OCI-LY1 (cell line): ENCODE measurements at regions not wholly inside any gene's neighbourhood (a gene's known extent, or its start where the extent isn't known, plus 50 kb on each side); places are given as distances from the start of the nearest gene placed in this dataset.

Source experiments
- H2AFZ ChIP-seq: fragments of 200-600 bp; sonication (generic), shearing (Covaris generic); 2 replicates; pipeline ENCODE4 v1.6.0; 2014; ENCODE audit warnings: antibody characterized with exemption, mild to moderate bottlenecking, low read length
- H3F3A ChIP-seq: fragments of 200-600 bp; sonication (generic), shearing (Covaris generic); 2 replicates; pipeline ENCODE4 v1.6.0; 2014; ENCODE audit warnings: mild to moderate bottlenecking, antibody characterized with exemption, low read length, moderate library complexity; ENCODE audit not compliant: insufficient read depth
- H3K27ac ChIP-seq: fragments of 200-600 bp; sonication (generic); 2 replicates; pipeline ENCODE4 v1.5.1; 2014; ENCODE audit warnings: low read length, mixed run types, mild to moderate bottlenecking, low read depth; ENCODE audit not compliant: poor library complexity, severe bottlenecking
- H3K27me3 ChIP-seq: fragments of 200-600 bp; sonication (generic); 2 replicates; pipeline ENCODE4 v1.6.0; 2014; ENCODE audit warnings: antibody characterized with exemption, mild to moderate bottlenecking, low read length, moderate library complexity; ENCODE audit not compliant: insufficient read depth
- H3K36me3 ChIP-seq: fragments of 200-600 bp; sonication (generic); 2 replicates; pipeline ENCODE4 v1.6.1; 2014; ENCODE audit warnings: mild to moderate bottlenecking, antibody characterized with exemption, low read length, moderate library complexity, mixed read lengths; ENCODE audit not compliant: insufficient read depth
- H3K4me1 ChIP-seq: fragments of 200-600 bp; sonication (generic); 2 replicates; pipeline ENCODE4 v1.5.1; 2014; ENCODE audit warnings: mild to moderate bottlenecking, low read length, moderate library complexity; ENCODE audit not compliant: insufficient read depth, severe bottlenecking
- H3K4me2 ChIP-seq: fragments of 200-600 bp; sonication (generic), shearing (Covaris generic); 2 replicates; pipeline ENCODE4 v1.6.1; 2014; ENCODE audit warnings: low read length
- H3K4me3 ChIP-seq: fragments of 200-600 bp; sonication (generic); 2 replicates; pipeline ENCODE4 v1.5.1; 2014; ENCODE audit warnings: low read length, low read depth, mild to moderate bottlenecking, mixed read lengths; ENCODE audit not compliant: poor library complexity, severe bottlenecking
- H3K79me2 ChIP-seq: fragments of 200-600 bp; shearing (Covaris generic); 2 replicates; pipeline ENCODE4 v1.6.1; 2016; ENCODE audit warnings: mixed run types, low read length, mixed read lengths; ENCODE audit not compliant: insufficient read depth
- H3K9ac ChIP-seq: fragments of 200-600 bp; sonication (generic), shearing (Covaris generic); 2 replicates; pipeline ENCODE4 v1.6.1; 2014; ENCODE audit warnings: mild to moderate bottlenecking, low read length, mixed read lengths
- H3K9me2 ChIP-seq: fragments of 200-600 bp; sonication (generic), shearing (Covaris generic); 2 replicates; pipeline ENCODE4 v1.6.1; 2014; ENCODE audit warnings: low read depth, mild to moderate bottlenecking, low read length, mixed read lengths
- H3K9me3 ChIP-seq: fragments of 200-600 bp; shearing (Covaris generic); 2 replicates; pipeline ENCODE4 v1.6.1; 2014; ENCODE audit warnings: low read length, mixed read lengths
- H4K20me1 ChIP-seq: fragments of 200-600 bp; sonication (generic), shearing (Covaris generic); 2 replicates; pipeline ENCODE4 v1.6.0; 2016; ENCODE audit warnings: mild to moderate bottlenecking, low read length; ENCODE audit not compliant: insufficient read depth
- EZH2 ChIP-seq: fragments of 200-600 bp; sonication (generic), shearing (Covaris generic); IDR thresholded peaks from 2 replicates; pipeline ENCODE4 v1.8.0; 2017; ENCODE audit warnings: borderline replicate concordance, mixed run types, mild to moderate bottlenecking, antibody characterized with exemption, low read length, moderate library complexity, mixed read lengths
- TF ChIP-seq, protein P1 (sequence below): fragments of 200-600 bp; sonication (generic), shearing (Covaris generic); IDR thresholded peaks from 2 replicates; pipeline ENCODE4 v1.5.1; 2017; ENCODE audit warnings: mild to moderate bottlenecking, antibody characterized with exemption, low read length, moderate library complexity, mixed read lengths

DNA sequence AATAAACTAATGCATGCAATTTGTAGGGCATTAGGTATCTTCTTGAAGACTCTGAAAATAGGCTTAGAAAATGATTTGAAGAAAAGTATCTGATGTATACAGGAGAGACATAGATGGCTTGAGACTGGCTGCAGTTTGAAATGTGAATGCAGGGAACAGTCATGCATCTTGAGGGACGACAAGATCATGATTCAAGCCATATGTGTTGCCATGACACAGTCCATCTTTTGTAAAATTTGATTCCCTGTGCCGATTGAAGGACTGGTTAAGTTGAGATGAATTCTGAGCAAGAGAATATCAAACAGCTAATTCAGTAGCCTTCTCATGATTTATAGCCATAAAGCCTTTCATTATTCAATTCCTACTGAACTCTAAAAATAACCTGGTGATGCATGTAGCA lies 231.6 kb downstream of the CASP12 start:
- H3K79me2 ChIP-seq: no peaks in the 10 kb centered on the region
- no peaks in the 10 kb centered on the region for H3K4me1 ChIP-seq
- H3K9me3 ChIP-seq: no peaks in the 10 kb centered on the region
- H3F3A ChIP-seq: no peaks in the 10 kb centered on the region
- H3K9me2 ChIP-seq: no peaks in the 10 kb centered on the region
- no peak overlapping the region for H2AFZ ChIP-seq
- no peak overlapping the region for H3K4me3 ChIP-seq
- no peaks in the 10 kb centered on the region for H3K36me3 ChIP-seq
- no peak overlapping the region for H3K9ac ChIP-seq
- H3K27me3 ChIP-seq: no peaks in the 10 kb centered on the region
- H3K27ac ChIP-seq: no peak overlapping the region
- no peaks in the 10 kb centered on the region for H4K20me1 ChIP-seq
- TF ChIP-seq EZH2: no peak
- TF ChIP-seq, protein P1, sequence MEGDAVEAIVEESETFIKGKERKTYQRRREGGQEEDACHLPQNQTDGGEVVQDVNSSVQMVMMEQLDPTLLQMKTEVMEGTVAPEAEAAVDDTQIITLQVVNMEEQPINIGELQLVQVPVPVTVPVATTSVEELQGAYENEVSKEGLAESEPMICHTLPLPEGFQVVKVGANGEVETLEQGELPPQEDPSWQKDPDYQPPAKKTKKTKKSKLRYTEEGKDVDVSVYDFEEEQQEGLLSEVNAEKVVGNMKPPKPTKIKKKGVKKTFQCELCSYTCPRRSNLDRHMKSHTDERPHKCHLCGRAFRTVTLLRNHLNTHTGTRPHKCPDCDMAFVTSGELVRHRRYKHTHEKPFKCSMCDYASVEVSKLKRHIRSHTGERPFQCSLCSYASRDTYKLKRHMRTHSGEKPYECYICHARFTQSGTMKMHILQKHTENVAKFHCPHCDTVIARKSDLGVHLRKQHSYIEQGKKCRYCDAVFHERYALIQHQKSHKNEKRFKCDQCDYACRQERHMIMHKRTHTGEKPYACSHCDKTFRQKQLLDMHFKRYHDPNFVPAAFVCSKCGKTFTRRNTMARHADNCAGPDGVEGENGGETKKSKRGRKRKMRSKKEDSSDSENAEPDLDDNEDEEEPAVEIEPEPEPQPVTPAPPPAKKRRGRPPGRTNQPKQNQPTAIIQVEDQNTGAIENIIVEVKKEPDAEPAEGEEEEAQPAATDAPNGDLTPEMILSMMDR: no peak
- H3K4me2 ChIP-seq: no peak overlapping the region

- Histone ChIP-seq H3K9me3 (no peaks in the 10 kb centered on the region), H4K20me1 (no peaks in the 10 kb centered on the region), H3K27me3 (no peaks in the 10 kb centered on the region), H2AFZ (no peak overlapping the region), H3K4me1 (no peaks in the 10 kb centered on the region), H3K79me2 (no peaks in the 10 kb centered on the region), H3K4me3 (no peak overlapping the region), H3F3A (no peaks in the 10 kb centered on the region), H3K27ac (no peak overlapping the region), H3K36me3 (no peaks in the 10 kb centered on the region), H3K4me2 (no peak overlapping the region), H3K9ac (no peak overlapping the region), H3K9me2 (no peaks in the 10 kb centered on the region)
- TF ChIP-seq, protein P1: no peak
- TF ChIP-seq EZH2: no peak
Measured at GRCh38 chr11:104665641-104666040, 232.6 kb downstream of the CASP12 start.

- no peak overlapping the region for H3K4me2 ChIP-seq
- no peaks in the 10 kb centered on the region for H3K36me3 ChIP-seq
- no peaks in the 10 kb centered on the region for H3K9me3 ChIP-seq
- H3K27me3 ChIP-seq: no peaks in the 10 kb centered on the region
- no peaks in the 10 kb centered on the region for H3K4me1 ChIP-seq
- H3K9ac ChIP-seq: no peak overlapping the region
- no peaks in the 10 kb centered on the region for H3F3A ChIP-seq
- no peaks in the 10 kb centered on the region for H3K9me2 ChIP-seq
- H3K4me3 ChIP-seq: no peak overlapping the region
- no peaks in the 10 kb centered on the region for H4K20me1 ChIP-seq
- no peak overlapping the region for H2AFZ ChIP-seq
- H3K79me2 ChIP-seq: no peaks in the 10 kb centered on the region
- H3K27ac ChIP-seq: no peak overlapping the region
- TF ChIP-seq EZH2: no peak
Measured at GRCh38 chr11:104663190-104664140, 234.8 kb downstream of the CASP12 start.
